ENCODE measurements at regions not wholly inside any gene's neighbourhood (a gene's known extent, or its start where the extent isn't known, plus 50 kb on each side); places are given as distances from the start of the nearest gene placed in this dataset.

DNA sequence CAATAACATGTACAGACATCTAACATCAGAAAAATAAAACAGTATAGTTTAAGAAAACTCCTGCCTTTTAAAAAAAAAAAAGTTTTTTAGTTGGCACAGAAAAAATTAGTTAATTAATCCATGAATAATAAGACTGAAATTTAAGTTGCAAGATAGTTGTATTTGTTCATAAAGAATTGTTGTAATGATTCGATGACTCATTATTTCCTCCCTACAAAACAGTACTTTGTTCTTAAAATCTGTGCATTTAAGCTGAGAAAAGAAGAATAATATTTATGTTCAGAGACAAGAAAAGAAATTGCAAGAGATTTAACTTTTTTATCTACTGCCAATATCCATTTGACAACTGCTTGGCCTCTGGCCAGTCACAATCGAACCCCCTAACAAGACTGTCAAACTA lies 894.7 kb downstream of the ADGRL2 start:
- H3K4me1 ChIP-seq (ENCODE audit: control insufficient read depth in 1 of 2, low read depth in 2 of 2): no peaks in the 10 kb centered on the region
- H3K27ac ChIP-seq: no peak overlapping the region
- H3K9me3 ChIP-seq: no peaks in the 10 kb centered on the region
- no peaks in the 10 kb centered on the region for H3K27me3 ChIP-seq (replicated peaks; ENCODE audit: insufficient read depth)
- ATAC-seq (ENCODE audit: insufficient number of reproducible peaks, low FRiP score, low read depth): no peak
- H3K4me3 ChIP-seq: no peak overlapping the region
- TF ChIP-seq, protein P1, sequence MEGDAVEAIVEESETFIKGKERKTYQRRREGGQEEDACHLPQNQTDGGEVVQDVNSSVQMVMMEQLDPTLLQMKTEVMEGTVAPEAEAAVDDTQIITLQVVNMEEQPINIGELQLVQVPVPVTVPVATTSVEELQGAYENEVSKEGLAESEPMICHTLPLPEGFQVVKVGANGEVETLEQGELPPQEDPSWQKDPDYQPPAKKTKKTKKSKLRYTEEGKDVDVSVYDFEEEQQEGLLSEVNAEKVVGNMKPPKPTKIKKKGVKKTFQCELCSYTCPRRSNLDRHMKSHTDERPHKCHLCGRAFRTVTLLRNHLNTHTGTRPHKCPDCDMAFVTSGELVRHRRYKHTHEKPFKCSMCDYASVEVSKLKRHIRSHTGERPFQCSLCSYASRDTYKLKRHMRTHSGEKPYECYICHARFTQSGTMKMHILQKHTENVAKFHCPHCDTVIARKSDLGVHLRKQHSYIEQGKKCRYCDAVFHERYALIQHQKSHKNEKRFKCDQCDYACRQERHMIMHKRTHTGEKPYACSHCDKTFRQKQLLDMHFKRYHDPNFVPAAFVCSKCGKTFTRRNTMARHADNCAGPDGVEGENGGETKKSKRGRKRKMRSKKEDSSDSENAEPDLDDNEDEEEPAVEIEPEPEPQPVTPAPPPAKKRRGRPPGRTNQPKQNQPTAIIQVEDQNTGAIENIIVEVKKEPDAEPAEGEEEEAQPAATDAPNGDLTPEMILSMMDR (IDR thresholded peaks at IDR 0.05): no peak
- DNase-seq (ENCODE audit: low spot score): no peak
- H3K36me3 ChIP-seq: no peaks in the 10 kb centered on the region

DNA sequence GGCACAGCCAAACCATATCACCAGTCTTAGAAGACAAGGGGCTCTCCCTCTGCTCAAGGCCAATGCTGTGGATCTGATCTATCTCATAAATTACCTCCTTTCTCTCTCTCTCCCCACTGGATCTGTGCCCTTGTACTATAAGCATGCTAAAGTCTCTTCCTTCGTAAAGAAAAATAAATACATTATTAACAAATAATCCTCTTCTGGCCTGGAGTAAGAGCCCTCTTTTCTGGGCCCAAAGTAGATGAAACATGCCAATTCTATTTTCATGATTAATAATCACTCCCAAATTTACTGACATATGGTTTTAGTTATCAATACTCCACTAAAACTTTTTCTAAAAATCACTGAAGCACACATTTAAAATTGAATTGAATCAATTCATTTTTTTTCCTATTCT lies 889.7 kb downstream of the ADGRL2 start:
- Histone ChIP-seq H3K27me3 (replicated peaks; ENCODE audit: insufficient read depth) (no peaks in the 10 kb centered on the region), H3K9me3 (peaks cover 9% of the 10 kb centered on the region), H3K27ac (no peak overlapping the region), H3K36me3 (no peaks in the 10 kb centered on the region), H3K4me3 (no peak overlapping the region), H3K4me1 (ENCODE audit: control insufficient read depth in 1 of 2, low read depth in 2 of 2) (no peaks in the 10 kb centered on the region)
- ATAC-seq (ENCODE audit: insufficient number of reproducible peaks, low FRiP score, low read depth) (no peak), DNase-seq (ENCODE audit: low spot score) (no peak)
- TF ChIP-seq, protein P1 (IDR thresholded peaks at IDR 0.05): no peak

DNA sequence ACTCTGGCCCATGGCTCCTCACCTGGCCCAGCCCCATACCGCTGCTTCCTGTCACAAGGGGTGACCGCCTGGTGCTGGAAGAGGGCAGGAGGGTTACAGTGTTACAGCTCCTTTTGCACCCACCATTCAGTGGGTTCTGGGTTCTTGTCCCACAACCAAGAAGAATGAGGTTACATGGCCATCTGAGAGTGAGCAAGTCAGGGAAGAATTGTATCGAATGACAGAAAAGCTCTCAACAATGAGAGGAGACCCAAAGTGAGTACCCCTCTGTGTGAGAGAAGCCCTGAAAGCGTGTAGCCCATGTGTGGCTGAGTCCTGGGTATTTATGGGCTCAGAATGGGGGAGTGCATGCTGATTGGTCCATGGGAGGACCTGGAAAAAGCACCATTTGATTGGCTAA lies 888.5 kb downstream of the ADGRL2 start:
- no peaks in the 10 kb centered on the region for H3K4me1 ChIP-seq (ENCODE audit: control insufficient read depth in 1 of 2, low read depth in 2 of 2)
- no peak for DNase-seq (ENCODE audit: low spot score)
- no peak overlapping the region for H3K4me3 ChIP-seq
- no peaks in the 10 kb centered on the region for H3K27me3 ChIP-seq (replicated peaks; ENCODE audit: insufficient read depth)
- H3K36me3 ChIP-seq: no peaks in the 10 kb centered on the region
- H3K27ac ChIP-seq: no peak overlapping the region
- TF ChIP-seq, protein P1 (IDR thresholded peaks at IDR 0.05): no peak
- ATAC-seq (ENCODE audit: insufficient number of reproducible peaks, low FRiP score, low read depth): no peak
- H3K9me3 ChIP-seq: peaks cover 9% of the 10 kb centered on the region

DNA sequence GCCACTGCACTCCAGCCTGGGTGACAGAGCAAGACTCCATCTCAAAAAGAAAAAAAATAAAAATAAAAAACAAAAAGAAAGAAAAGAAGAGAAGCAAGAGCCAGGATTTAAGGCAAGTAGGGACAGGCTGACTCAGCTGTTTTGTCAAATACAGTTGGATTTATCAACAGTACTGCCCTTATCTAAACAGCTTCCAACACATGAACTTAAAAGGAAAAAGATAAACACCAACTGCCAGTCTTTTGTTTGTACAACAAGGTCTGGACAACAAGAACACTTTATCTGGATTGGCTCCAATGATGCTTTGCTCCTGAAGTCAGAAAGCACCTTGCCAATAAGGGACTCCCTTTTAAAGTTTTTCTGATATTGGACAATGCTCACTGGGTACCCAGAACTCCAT lies 886.0 kb downstream of the ADGRL2 start:
- no peak overlapping the region for H3K4me3 ChIP-seq
- TF ChIP-seq, protein P1 (IDR thresholded peaks at IDR 0.05): no peak
- H3K9me3 ChIP-seq: peaks cover 9% of the 10 kb centered on the region
- H3K27ac ChIP-seq: no peak overlapping the region
- H3K36me3 ChIP-seq: no peaks in the 10 kb centered on the region
- no peak for DNase-seq (ENCODE audit: low spot score)
- H3K27me3 ChIP-seq (replicated peaks; ENCODE audit: insufficient read depth): no peaks in the 10 kb centered on the region
- H3K4me1 ChIP-seq (ENCODE audit: control insufficient read depth in 1 of 2, low read depth in 2 of 2): no peaks in the 10 kb centered on the region
- ATAC-seq (ENCODE audit: insufficient number of reproducible peaks, low FRiP score, low read depth): no peak

DNA sequence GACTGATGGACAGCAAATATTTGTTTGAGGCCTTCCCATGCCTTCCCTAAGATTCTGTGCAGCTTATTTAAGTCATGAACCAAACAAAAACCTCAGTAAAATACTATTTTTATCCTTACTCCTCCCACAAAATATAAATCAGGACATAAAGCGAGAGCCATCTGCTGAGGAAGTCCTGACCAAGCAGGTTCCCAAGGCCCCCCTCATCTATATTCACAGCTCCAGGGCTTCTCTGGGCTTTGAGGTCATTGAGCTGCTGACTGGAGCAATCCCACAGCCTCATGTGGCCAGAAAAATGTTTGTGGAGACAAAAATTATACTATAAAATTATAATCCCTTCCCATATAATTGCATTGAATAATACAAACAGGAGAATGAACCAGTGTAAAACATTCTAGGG lies 846.2 kb downstream of the ADGRL2 start:
- ATAC-seq (ENCODE audit: insufficient number of reproducible peaks, low FRiP score, low read depth) (no peak), DNase-seq (ENCODE audit: low spot score) (no peak)
- TF ChIP-seq, protein P1 (IDR thresholded peaks at IDR 0.05): no peak
- Histone ChIP-seq H3K27me3 (replicated peaks; ENCODE audit: insufficient read depth) (no peaks in the 10 kb centered on the region), H3K4me1 (ENCODE audit: control insufficient read depth in 1 of 2, low read depth in 2 of 2) (peaks cover 0 to 20% of the 10 kb centered on the region in 2 donors), H3K4me3 (no peak overlapping the region), H3K27ac (no peak overlapping the region), H3K36me3 (no peaks in the 10 kb centered on the region), H3K9me3 (no peaks in the 10 kb centered on the region)

Data from thoracic aorta (tissue), 2 donors.